Muscle of back (tissue), 3 donors: ENCODE measurements at regions not wholly inside any gene's neighbourhood (a gene's known extent, or its start where the extent isn't known, plus 50 kb on each side); places are given as distances from the start of the nearest gene placed in this dataset.
A peak's percentile ranks its signal among the peaks of the same experiment; 100 is the strongest.
"Not testable (repeated sequence)": the region's sequence is repeated elsewhere in the genome, so short reads cannot be mapped to it uniquely, and the experiment has no call there.

Experiments
- DNase-seq, 3 donors: peaks; one replicate each; pipeline versions ENCODE4 v3.0.0 to v3.0.0-alpha.2; 2013

GRCh38 chr20:22529150-22530019, 55.0 kb downstream of the FOXA2 start:
- no peak for DNase-seq

GRCh38 chr20:22526512-22527012, 57.8 kb downstream of the FOXA2 start:
- DNase-seq, result no peak

- no peak for DNase-seq
These were observed 58.6 kb downstream of the FOXA2 start for GRCh38 chr20:22525821-22526220.

- DNase-seq, result no peak
These were observed 59.1 kb downstream of the FOXA2 start for GRCh38 chr20:22525069-22525820.

GRCh38 chr20:22524393-22525015, 59.9 kb downstream of the FOXA2 start:
- no peak for DNase-seq

GRCh38 chr20:22523499-22524392, 60.6 kb downstream of the FOXA2 start:
- DNase-seq, result no peak

- DNase-seq, result no peak
These were observed 61.3 kb downstream of the FOXA2 start for GRCh38 chr20:22523128-22523498.

- DNase-seq, result no peak
These were observed 61.7 kb downstream of the FOXA2 start for GRCh38 chr20:22522701-22523100.

GRCh38 chr20:22521940-22522339, 62.4 kb downstream of the FOXA2 start:
- DNase-seq, result not testable (repeated sequence)

GRCh38 chr20:22520381-22520780, 64.0 kb downstream of the FOXA2 start:
- no peak for DNase-seq

GRCh38 chr20:22515264-22515663, 69.1 kb downstream of the FOXA2 start:
- no peak for DNase-seq

GRCh38 chr20:22513574-22513973, 70.8 kb downstream of the FOXA2 start:
- DNase-seq, result no peak

GRCh38 chr20:22512911-22513489, 71.4 kb downstream of the FOXA2 start:
- no peak for DNase-seq

- peak in 2 of 3 donors; percentile 2 to 19 for DNase-seq
These were observed 72.1 kb downstream of the FOXA2 start for GRCh38 chr20:22511943-22512910.

GRCh38 chr20:22509843-22510147, 74.6 kb downstream of the FOXA2 start:
- no peak for DNase-seq

GRCh38 chr20:22509090-22509842, 75.1 kb downstream of the FOXA2 start:
- DNase-seq, result no peak

GRCh38 chr20:22508426-22508825, 75.9 kb downstream of the FOXA2 start:
- DNase-seq, result no peak

- no peak for DNase-seq
These were observed 77.0 kb downstream of the FOXA2 start for GRCh38 chr20:22507240-22507961.
